B cell (primary cell): ENCODE measurements at regions not wholly inside any gene's neighbourhood (a gene's known extent, or its start where the extent isn't known, plus 50 kb on each side); places are given as distances from the start of the nearest gene placed in this dataset.

ENCODE experiments used
- CTCF ChIP-seq: fragments of 200-600 bp; IDR thresholded peaks from one replicate; pipeline ENCODE4 v1.8.0; 2022; ENCODE audit warnings: antibody characterized with exemption, mild to moderate bottlenecking
- EZH2 ChIP-seq: IDR thresholded peaks from 2 replicates; pipeline ENCODE4 v1.6.1; 2012; ENCODE audit warnings: borderline replicate concordance, low read depth, mild to moderate bottlenecking, moderate library complexity, low read length; ENCODE audit not compliant: insufficient read depth, poor library complexity, severe bottlenecking

- no peak for TF ChIP-seq CTCF
- no peak for TF ChIP-seq EZH2
These were observed 134.7 kb upstream of the CDYL start for GRCh38 chr6:4641461-4641860.
